PC-9 (cell line): ENCODE measurements at regions not wholly inside any gene's neighbourhood (a gene's known extent, or its start where the extent isn't known, plus 50 kb on each side); places are given as distances from the start of the nearest gene placed in this dataset.
"Not testable (repeated sequence)": the region's sequence is repeated elsewhere in the genome, so short reads cannot be mapped to it uniquely, and the experiment has no call there.

ENCODE experiments used
- BruUV-seq: library from RNA; stranded (reverse); fragments of 400-500 nt; replicated peaks from 2 replicates; lab custom pipeline; 2021; lab: Mats Ljungman, UMichigan
- CTCF ChIA-PET: fragments of 300-600 bp; sonication (Branson Sonifier 250); formaldehyde crosslinking; loops from one replicate; lab custom pipeline; 2022; ENCODE audit warnings: antibody characterized with exemption; lab: Charles Lee
- POLR2A ChIA-PET: fragments of 300-600 bp; sonication (Branson Sonifier 250); formaldehyde crosslinking; loops from one replicate; lab custom pipeline; 2022; ENCODE audit warnings: antibody characterized with exemption; ENCODE audit not compliant: unreplicated experiment; lab: Charles Lee
- DNase-seq, 2 experiments: peaks; one replicate each; pipeline versions ENCODE4 v3.0.0 to v3.0.0-alpha.2; 2015 to 2022; ENCODE audit warnings: mixed read lengths in 1 of 2
- H2AFZ ChIP-seq: fragments of 200-600 bp; sonication (generic); 2 replicates; pipeline ENCODE4 v1.8.1; 2017; ENCODE audit warnings: antibody characterized with exemption
- H3F3A ChIP-seq: fragments of 200-600 bp; sonication (generic); 2 replicates; pipeline ENCODE4 v1.8.1; 2017; ENCODE audit warnings: antibody characterized with exemption, mild to moderate bottlenecking, low read depth; ENCODE audit not compliant: insufficient read depth
- H3K27ac ChIP-seq: fragments of 200-600 bp; sonication (generic); 2 replicates; pipeline ENCODE4 v1.6.1; 2016; ENCODE audit warnings: mixed run types
- H3K27me3 ChIP-seq: fragments of 200-600 bp; sonication (generic); 2 replicates; pipeline ENCODE4 v1.6.1; 2016; ENCODE audit warnings: low read depth, mixed run types; ENCODE audit not compliant: insufficient read depth
- H3K36me3 ChIP-seq: fragments of 200-600 bp; sonication (generic); 2 replicates; pipeline ENCODE4 v1.6.1; 2016; ENCODE audit warnings: low read depth, mixed run types
- H3K4me1 ChIP-seq: fragments of 200-600 bp; sonication (generic); replicated peaks from 2 replicates; pipeline ENCODE4 v1.6.1; 2016; ENCODE audit warnings: mixed run types; ENCODE audit not compliant: insufficient read depth
- H3K4me2 ChIP-seq: fragments of 200-600 bp; sonication (generic); 2 replicates; pipeline ENCODE4 v1.6.1; 2017; ENCODE audit warnings: mixed run types
- H3K4me3 ChIP-seq: fragments of 200-600 bp; sonication (generic); 2 replicates; pipeline ENCODE4 v1.6.1; 2016; ENCODE audit warnings: mixed run types
- H3K79me2 ChIP-seq: fragments of 200-600 bp; sonication (generic); 2 replicates; pipeline ENCODE4 v1.6.1; 2017; ENCODE audit warnings: low read depth, mixed run types
- H3K9me2 ChIP-seq: fragments of 200-600 bp; sonication (generic); 2 replicates; pipeline ENCODE4 v1.8.1; 2017; ENCODE audit warnings: mild to moderate bottlenecking; ENCODE audit not compliant: insufficient read depth
- H3K9me3 ChIP-seq: fragments of 200-600 bp; sonication (generic); 2 replicates; pipeline ENCODE4 v1.8.1; 2016; ENCODE audit warnings: low read depth; ENCODE audit not compliant: insufficient read depth
- H4K20me1 ChIP-seq: fragments of 200-600 bp; sonication (generic); 2 replicates; pipeline ENCODE4 v1.8.1; 2017; ENCODE audit not compliant: insufficient read depth
- EZH2 ChIP-seq: fragments of 200-600 bp; sonication (generic); IDR thresholded peaks from 2 replicates; pipeline ENCODE4 v1.8.0; 2017; ENCODE audit warnings: antibody characterized with exemption, low read depth
- intact Hi-C: fragments of 100-400 bp; cut with micrococcal nuclease; formaldehyde crosslinking; loops from one replicate; pipeline ENCODE4 v1.10.0; 2022; ENCODE audit not compliant: unreplicated experiment
- TF ChIP-seq, protein P1 (sequence below): fragments of 200-600 bp; sonication (generic); conservative IDR thresholded peaks from 2 replicates; pipeline ENCODE4 v1.6.1; 2017; ENCODE audit warnings: mixed run types, antibody characterized with exemption, mild to moderate bottlenecking, moderate library complexity

DNA sequence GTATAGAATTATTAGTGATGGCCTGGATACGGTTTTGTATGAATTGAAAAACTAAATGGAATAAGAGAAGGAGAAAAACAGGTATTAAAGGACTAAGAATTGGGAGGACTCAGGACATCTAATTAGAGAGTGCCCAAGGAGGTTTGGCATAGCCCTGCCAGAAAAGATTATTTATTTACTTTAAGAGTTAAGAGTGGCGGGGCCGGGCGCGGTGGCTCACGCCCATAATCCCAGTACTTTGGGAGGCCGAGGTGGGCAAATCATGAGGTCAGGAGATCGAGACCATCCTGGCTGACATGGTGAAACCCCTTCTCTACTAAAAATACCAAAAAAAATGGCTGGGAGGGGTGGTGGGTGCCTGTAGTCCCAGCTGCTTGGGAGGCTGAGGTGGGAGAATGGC is 115.2 kb upstream of the KCNJ3 start:
- H3F3A ChIP-seq, H3K9me3 ChIP-seq, BruUV-seq, H3K79me2 ChIP-seq, H3K4me2 ChIP-seq, H4K20me1 ChIP-seq, intact Hi-C loops, DNase-seq, POLR2A ChIA-PET, H3K9me2 ChIP-seq, H3K4me1 ChIP-seq, H3K27ac ChIP-seq, CTCF ChIA-PET, H2AFZ ChIP-seq, H3K4me3 ChIP-seq, H3K27me3 ChIP-seq, H3K36me3 ChIP-seq: not testable (repeated sequence)

DNA sequence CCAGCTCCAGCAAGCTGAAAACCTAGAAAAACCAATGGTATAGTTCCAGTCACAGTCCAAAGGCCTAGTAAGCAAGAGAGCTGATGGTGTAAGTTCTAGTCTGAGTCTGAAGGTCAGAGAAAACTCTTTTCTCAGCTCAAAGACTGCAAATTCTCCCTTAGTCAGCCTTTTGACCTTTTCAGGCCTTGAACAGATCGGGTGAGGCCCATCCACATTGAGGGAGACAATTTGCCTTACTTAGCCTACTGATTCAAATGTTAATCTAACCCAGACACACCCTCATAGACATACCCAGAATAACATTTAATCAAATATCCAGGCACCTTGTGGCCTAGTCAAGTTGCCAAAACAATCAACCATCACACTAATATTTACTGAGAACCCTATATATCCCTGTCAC is 110.8 kb upstream of the KCNJ3 start:
- Histone ChIP-seq H3K27me3 (no peaks in the 10 kb centered on the region), H3K79me2 (no peaks in the 10 kb centered on the region), H3K4me2 (no peak overlapping the region), H3K9me2 (no peaks in the 10 kb centered on the region), H2AFZ (no peak overlapping the region), H3K4me1 (no peaks in the 10 kb centered on the region), H3K36me3 (no peaks in the 10 kb centered on the region), H3F3A (no peaks in the 10 kb centered on the region), H3K27ac (no peak overlapping the region), H3K9me3 (no peaks in the 10 kb centered on the region), H4K20me1 (no peaks in the 10 kb centered on the region), H3K4me3 (no peak overlapping the region)
- no peak for TF ChIP-seq EZH2
- TF ChIP-seq, protein P1, sequence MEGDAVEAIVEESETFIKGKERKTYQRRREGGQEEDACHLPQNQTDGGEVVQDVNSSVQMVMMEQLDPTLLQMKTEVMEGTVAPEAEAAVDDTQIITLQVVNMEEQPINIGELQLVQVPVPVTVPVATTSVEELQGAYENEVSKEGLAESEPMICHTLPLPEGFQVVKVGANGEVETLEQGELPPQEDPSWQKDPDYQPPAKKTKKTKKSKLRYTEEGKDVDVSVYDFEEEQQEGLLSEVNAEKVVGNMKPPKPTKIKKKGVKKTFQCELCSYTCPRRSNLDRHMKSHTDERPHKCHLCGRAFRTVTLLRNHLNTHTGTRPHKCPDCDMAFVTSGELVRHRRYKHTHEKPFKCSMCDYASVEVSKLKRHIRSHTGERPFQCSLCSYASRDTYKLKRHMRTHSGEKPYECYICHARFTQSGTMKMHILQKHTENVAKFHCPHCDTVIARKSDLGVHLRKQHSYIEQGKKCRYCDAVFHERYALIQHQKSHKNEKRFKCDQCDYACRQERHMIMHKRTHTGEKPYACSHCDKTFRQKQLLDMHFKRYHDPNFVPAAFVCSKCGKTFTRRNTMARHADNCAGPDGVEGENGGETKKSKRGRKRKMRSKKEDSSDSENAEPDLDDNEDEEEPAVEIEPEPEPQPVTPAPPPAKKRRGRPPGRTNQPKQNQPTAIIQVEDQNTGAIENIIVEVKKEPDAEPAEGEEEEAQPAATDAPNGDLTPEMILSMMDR, result no peak
- BruUV-seq, result no TSS peak
- ChIA-PET POLR2A (no interaction called here), CTCF (no interaction called here)
- intact Hi-C loops, result no loop called here
- DNase-seq, result no peak

DNA sequence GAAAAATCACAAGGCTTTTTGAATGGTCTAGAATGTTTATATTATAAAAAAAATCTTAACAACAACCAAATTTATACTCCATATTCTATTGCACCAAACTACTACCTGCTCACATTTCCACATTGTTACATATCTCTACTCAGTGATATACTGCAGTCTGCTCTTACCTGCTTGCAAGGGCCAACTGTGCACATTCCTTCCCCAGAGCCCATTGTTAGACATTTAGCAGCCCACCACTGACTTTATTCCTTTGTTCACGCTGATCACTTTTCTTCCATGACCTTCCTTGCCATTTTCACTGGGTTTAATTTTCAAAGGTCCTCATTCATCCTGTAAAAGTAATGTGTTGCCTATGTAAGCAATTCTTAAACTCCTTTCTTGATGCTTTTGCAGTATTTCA is 109.7 kb upstream of the KCNJ3 start:
- intact Hi-C loops, result no loop called here
- no peak overlapping the region for H3K4me2 ChIP-seq

DNA sequence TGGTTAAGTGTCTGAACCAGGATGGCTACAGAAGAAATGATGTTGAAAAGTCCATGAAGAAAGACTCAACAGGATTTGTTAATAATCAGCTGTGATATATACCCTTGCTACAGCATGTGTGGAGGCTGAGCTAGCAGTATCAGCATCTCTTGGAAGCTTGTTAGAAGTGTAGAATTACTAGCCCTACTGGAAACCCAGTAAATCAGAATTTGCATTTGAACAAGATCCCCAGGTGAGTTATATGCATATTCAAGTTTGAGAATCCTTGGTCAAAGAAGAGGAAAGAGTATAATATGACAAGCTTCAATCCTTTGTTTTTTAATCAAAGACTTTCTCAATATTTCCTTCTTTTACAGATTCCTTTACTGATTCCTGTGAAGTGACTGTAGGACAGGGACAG is 109.0 kb upstream of the KCNJ3 start:
- POLR2A ChIA-PET, result no interaction called here
- no peaks in the 10 kb centered on the region for H3K9me3 ChIP-seq
- CTCF ChIA-PET, result no interaction called here
- H3K4me2 ChIP-seq, result no peak overlapping the region
- intact Hi-C loops, result no loop called here
- H3K36me3 ChIP-seq, result no peaks in the 10 kb centered on the region
- BruUV-seq, result no TSS peak
- no peak for DNase-seq
- TF ChIP-seq, protein P1, result no peak
- TF ChIP-seq EZH2, result no peak
- no peak overlapping the region for H3K27ac ChIP-seq
- no peaks in the 10 kb centered on the region for H3K27me3 ChIP-seq
- no peak overlapping the region for H2AFZ ChIP-seq
- no peaks in the 10 kb centered on the region for H3F3A ChIP-seq
- H3K4me1 ChIP-seq, result no peaks in the 10 kb centered on the region
- H4K20me1 ChIP-seq, result no peaks in the 10 kb centered on the region
- H3K79me2 ChIP-seq, result no peaks in the 10 kb centered on the region
- no peak overlapping the region for H3K4me3 ChIP-seq
- H3K9me2 ChIP-seq, result no peaks in the 10 kb centered on the region

More for the DNA sequence above, 109.7 kb upstream of the KCNJ3 start:
- no peaks in the 10 kb centered on the region for H3K9me2 ChIP-seq
- H3K27ac ChIP-seq, result no peak overlapping the region
- no peaks in the 10 kb centered on the region for H3K4me1 ChIP-seq
- TF ChIP-seq, protein P1, result no peak
- TF ChIP-seq EZH2, result no peak
- H3K79me2 ChIP-seq, result no peaks in the 10 kb centered on the region
- no peaks in the 10 kb centered on the region for H3F3A ChIP-seq
- ChIA-PET POLR2A (no interaction called here), CTCF (no interaction called here)
- no peaks in the 10 kb centered on the region for H3K36me3 ChIP-seq
- no peaks in the 10 kb centered on the region for H3K27me3 ChIP-seq
- DNase-seq, result no peak
- H4K20me1 ChIP-seq, result no peaks in the 10 kb centered on the region
- H2AFZ ChIP-seq, result no peak overlapping the region
- no peaks in the 10 kb centered on the region for H3K9me3 ChIP-seq
- no peak overlapping the region for H3K4me3 ChIP-seq
- no TSS peak for BruUV-seq
